NCI-H2227 treated with DMSO at 0.1 percent for 48 hours (cell line): ENCODE measurements at regions not wholly inside any gene's neighbourhood (a gene's known extent, or its start where the extent isn't known, plus 50 kb on each side); places are given as distances from the start of the nearest gene placed in this dataset.
"Not testable (repeated sequence)": the region's sequence is repeated elsewhere in the genome, so short reads cannot be mapped to it uniquely, and the experiment has no call there.

ENCODE experiments used
- DNase-seq: peaks from one replicate; lab custom pipeline; 2025; lab: John Stamatoyannopoulos, UW

DNA sequence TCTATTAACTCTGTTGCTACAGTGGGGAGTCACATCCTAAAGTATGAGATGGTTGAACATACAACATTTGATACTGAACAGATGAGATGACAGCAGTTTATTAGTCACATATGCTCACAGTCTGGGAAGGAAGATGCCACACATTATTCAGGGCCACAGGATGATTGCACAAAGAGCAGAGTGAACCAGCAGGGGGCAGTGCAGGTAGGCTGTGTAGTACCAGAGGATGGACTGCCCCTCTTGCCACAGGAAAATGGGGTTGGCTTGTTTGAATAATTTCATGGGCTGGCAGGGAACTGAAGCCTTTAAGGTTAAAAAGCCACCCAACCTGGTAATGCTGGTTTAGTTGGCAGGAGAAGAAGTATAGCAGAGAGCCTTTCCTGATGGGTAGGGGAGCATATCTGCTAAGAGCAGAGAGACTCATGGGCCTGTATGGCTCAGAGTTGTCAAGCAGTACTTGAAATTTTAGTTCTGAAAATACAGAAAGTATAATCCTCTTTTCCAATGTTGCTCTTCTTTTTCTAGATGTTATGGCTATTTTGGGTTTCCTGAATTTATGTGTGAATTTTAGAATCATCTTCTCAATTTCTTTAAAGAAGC is 180.4 kb upstream of the B3GAT1 start:
- DNase-seq, result no peak

DNA sequence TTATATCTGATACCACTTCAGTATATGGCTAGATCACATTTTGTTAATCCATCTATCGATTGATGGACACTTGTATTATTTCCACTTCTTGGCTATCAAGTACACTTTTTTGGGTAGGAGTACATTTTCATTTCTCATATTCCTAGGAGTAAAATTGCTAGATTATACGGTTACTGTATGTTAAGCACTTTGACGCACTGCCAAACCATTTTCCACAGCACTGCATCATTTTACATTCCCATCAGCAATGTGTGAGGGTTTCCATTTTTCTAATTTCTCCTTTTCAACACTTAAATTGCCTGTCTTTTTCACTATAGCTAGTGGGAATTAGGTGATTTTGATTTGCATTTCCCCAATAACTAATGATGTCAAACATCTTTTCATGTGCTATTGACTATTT is 179.3 kb upstream of the B3GAT1 start:
- DNase-seq, result no peak

DNA sequence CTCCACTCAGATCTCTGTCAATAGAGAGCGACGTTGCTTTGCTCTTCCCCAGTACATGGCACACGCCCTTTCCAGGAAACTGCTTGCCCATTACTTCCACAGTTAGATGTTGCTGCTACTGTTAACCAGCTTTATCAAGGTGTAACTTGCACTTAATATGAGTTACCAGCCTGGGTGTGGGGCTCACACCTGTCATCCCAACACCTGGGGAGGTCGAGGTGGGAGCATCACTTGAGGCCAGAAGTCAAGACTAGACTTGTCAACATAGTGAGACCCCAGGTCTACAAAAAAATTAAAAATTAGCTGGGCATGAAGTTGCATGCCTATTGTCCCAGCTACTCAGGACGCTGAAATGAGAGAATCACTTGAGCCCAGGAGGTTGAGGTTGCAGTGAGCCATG is 177.1 kb upstream of the B3GAT1 start:
- no peak for DNase-seq

DNA sequence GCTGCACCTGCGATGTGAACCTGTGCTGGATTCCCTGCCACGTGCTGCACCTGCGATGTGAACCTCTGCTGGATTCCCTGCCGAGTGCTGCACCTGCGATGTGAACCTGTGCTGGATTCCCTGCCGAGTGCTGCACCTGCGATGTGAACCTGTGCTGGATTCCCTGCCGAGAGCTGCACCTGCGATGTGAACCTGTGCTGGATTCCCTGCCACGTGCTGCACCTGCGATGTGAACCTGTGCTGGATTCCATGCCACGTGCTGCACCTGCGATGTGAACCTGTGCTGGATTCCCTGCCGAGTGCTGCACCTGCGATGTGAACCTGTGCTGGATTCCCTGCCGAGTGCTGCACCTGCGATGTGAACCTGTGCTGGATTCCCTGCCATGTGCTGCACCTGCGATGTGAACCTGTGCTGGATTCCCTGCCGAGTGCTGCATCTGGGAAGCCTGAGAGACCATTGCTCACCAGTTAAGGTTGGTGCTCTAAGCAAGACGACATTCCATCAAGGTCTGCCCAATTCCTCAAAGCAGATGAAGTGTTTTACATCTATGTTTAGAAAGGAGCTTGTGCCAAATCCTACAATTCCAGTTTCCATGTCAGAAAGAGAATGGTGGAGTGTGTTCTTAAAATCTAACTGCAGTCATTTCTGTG is 176.5 kb upstream of the B3GAT1 start:
- not testable (repeated sequence) for DNase-seq

DNA sequence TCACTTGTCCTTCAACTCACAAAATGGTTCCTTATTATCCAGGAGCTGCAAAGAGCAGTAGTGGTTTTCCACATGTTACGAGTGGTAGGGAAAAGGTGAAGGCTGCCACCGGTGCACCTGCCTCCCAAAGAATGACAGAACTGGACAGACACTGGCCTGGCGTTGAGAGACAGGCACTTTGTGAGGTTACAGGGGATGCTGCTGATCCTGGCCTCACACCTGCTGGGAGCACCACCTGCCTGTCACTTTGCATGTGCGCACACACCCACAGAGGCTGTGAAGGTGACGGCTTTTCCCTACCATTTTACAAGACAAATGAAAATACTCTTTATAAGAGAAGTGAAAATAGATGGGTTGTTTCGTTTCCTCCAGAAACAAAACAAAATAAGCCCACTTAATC is 175.3 kb upstream of the B3GAT1 start:
- no peak for DNase-seq

DNA sequence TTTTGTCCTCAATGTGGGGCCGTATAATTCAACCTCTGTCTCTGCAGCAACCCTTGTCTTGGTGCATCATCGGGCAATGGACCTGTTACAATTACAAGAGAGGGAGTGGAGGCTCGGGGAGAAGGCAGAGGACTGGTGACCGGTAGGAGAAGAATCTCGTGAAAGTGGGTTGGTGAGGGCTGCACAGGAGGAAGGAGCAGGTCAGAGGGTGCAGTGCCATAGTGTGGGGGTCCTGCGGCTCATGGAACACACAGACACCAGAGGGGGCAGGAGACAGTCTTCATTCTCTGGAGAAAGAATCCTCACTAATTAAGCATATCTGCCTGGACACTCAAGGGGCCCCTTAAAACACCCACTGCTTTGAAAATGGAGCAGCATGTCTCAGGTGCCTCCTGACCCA is 174.7 kb upstream of the B3GAT1 start:
- no peak for DNase-seq

DNA sequence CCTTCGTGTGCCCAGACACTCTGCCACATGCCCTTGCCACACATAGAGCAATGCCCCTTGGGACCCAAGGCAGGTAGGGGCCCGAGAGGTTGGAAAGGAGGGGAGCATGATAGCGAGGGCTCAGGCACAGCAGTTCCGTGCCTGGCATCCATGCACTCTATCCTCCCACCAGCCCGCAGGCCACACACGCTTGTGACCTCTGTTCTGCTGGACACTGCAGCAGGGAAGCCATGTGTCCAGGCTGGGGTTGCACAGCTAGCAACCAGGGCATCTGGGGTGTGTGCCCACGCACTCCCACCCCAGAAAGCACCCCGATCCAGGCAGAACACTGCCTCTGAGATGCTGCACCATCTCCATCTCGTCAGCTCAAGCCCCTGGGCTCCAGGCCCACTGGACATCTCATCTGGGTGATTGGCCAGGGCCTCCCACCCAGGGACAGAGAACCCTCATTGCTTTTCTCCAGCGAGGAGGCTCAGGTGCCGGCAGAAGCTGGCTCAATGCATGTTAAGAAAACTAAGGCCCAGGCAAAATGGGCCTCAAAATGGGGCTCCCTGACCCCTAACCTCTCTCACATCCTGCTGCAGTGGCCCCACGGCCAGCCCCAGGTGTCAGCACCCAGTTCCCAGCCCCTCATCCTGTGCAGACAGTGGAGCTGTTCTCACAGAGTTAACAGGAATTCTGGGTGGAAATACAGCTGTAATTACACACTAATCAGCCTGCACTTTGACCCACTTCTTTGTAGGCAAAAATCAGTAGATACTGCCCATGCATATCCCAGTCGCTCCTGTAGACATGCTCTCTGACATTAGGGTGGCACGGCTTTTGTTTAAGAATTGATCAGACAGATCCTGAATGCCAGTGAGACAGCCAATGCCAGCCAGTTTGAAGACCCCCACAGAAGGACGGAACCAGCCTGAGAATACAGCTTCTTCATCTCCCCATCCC is 173.9 kb upstream of the B3GAT1 start:
- no peak for DNase-seq

DNA sequence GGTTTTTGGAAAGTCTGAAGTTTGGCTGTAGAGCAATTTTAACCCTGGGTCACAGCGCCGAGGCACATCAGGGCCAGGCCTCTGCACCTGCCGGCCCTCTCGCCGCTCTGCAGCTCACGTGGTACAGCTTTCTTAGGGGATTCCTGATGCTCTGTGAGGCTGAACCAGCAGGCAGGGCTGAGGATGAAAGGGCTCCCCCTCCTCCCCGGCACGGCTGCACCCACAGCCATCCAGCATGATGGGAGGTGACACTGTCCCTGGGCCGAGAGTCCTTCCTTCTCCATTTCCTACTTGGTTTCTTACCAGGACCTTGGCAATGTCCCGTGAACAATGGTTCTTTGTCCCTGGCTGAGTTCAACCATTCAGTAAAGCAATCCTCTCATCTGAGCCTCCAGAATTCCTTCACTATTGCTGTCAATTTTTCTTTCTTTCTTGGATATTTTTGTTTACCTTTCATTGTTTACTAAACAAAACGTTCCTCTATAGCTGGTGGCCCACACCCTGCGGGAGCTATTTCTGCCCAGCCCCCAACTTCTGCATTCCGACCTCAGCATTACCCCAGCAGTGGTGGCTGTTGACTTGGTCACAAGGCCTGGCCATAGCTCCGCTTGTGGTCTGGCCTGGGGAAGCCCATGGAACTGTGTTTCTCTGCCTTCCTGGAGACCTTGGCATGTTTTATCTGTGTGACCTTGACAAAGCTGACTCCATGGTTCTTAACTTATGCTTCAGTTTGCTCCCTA is 172.8 kb upstream of the B3GAT1 start:
- DNase-seq, result no peak

DNA sequence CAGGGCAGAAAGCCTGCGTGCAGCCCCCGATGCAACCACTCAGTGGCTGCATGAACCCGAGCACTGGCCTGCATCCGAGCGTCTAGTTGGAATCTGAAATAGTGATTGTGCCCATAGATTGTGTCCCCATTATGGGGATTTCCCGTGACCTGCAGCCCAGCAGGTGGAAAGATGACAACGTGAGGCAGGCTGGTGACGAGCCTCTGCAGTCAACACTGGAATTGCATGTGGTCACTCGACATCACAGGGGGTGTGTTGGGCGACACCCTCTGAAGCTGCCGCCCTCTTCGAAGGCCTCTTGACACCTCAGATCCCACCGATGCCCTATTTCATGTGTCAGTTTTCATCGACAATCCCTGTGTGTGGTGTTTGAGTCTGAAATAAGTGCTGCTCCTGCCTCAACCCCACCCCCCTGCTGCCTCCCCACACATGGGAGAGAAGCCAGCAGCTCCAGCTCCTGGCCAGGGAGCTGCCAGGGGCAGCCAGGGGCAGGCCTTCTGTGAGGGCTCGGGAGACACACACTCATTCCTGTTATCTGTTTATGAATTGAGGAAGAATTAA is 172.0 kb upstream of the B3GAT1 start:
- no peak for DNase-seq

DNA sequence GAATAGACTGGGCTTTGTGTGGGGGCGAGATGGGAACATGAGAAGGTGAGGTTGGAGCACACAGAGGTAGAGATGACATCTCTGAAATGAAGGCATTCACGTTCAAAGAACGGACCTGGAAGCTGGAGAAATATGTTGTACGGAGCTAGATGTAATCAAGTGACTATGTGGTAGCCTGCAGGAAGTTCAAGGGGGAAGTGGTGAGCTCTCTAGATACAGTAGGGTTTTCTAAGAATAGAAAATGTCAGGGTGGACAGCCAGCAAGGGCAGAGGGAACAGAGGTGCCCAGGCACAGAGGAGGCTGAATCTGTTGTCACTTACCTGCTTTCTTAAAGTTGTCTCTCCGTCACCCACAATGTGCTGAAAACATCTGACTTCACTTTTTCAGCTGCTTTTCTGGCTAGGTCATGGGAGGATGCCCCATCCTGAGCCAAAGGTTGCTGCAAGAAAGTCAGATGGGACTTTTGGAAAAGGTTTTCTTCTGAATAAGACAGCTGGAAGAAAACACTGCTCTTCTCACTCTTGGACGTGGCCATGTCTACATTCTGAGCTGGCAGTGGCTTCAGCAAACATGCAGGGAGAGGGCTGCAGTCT is 171.5 kb upstream of the B3GAT1 start:
- DNase-seq, result no peak

DNA sequence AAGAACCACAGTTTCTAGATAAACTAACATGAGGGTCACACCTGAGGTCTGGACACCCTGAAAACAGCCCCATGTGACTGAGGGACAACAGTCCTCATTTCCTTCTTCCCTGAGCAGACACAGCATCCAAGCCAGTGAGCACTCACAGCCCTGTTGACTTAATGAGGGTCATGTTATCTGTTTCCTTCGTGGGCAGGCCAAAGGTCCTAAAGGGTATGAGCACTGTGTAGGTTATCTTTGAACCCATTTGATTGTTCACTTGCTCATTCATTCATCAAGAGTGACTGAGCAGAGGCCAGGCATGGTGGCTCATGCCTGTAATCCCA is 170.7 kb upstream of the B3GAT1 start:
- no peak for DNase-seq

DNA sequence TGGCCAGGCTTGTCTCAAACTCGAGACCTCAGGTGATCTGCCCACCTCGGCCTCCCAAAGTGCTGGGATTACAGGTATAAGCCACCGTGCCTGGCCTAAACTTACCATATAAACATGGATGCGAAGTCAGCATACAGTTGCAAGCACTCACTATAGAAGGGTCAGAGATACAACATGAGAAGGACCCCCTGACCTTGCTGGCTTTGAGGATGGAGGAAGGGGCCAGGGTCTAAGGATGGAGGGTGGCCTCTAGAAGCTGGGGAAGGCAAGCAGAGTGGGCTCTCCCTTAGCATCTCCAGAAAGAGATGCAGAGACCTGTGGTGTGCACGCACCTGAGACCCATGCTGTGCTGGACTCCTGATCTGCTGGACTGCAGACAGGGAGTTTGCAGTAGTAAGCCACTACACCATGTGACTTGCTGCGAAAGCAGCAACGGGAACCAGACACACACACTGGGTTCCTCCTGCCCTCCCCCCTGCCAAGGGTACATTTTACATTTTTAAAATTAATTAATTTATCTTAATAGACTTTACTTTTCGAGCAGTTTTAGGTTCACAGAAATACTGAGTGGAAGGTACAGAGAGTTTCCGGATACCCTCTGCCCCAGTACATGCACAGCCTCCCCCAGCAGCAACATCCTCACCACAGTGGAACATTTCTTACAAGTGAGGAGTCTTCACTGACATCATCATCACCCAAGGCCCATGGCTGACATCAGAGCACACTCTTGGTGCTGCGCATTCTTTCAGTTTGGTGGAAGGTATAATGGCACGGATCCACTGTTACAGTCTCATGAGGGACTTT is 170.1 kb upstream of the B3GAT1 start:
- no peak for DNase-seq

DNA sequence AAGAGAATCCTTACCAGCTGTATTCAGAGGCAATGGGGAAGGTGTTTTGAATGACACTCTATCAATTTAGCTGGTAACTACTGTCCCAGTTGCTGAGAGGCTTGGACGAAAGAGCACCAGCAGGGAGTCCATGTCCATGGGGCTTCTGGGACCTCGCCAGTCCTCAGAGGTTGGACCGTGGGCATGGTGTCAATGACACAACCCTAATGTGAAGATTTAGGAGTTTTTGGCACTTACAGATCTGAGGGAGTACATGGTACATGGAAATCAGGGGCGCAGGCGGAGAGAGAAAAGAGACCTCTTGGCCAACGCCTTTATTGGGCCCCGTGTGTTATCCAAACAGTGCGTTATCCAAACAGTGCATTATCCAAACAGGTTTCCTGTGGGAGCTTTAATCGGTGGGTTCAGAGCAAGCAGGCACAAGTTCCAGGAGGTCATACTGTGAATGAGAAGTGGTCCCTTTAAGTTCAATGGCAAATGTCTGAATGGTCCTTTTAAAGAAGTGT is 169.1 kb upstream of the B3GAT1 start:
- DNase-seq, result no peak

DNA sequence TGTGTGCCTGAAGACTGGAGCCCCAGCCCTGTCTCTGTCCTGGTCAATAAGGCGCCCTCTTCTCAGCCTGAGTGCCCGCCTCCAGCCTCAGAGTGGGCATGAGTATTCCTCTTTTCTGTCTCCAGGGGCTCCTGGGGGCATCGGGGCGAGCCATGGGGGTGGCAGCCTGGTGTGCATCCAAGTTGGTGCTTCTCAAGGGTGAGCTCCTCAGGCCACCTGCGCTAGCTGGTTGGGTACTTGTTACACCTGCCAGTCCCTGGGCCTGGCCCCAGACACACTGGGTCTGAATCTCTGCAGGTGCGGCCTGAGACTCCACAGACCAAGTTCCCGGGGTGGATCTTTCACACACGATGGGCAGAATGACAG is 168.6 kb upstream of the B3GAT1 start:
- no peak for DNase-seq

DNA sequence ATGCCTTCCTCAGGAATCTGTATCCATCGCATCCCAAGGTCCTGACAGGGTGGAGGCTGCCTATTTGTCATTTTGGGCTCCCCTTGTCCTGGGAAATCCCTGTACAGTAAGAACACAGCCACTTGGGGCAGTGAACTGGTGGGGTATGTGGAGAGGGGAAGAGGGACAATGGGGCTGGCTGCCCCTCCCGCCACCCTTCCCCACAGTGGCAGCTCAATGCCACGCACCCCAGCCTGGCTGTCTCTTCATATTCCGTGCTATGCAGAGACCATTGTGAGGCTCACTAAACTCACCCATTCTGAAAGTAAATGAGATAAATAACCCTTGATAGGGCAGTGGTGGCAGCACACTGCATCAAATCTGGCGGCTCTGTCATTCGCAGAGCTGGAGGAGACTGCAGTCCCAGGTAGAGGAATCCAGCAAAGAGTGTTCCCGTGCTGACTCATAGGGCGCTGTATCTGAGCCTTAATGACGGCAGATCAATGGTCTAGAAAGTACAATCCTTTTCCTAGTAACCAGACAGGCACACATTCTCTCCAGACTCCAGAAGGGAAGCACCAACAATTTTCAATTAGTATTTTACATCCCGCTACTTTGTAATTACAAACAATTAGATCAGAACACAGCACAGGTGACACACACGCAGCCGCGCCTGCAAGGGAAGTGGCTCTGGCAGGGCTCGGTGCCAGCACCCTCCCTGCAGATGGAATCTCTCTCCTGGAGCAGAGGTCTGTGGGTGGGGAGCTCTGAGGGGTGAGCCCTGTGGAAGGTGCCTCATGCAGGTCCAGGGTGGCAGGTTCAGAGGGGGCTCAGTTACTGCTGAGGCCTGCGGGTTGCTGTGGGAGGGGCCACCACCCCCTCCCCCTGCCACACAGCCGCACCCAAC is 167.9 kb upstream of the B3GAT1 start:
- no peak for DNase-seq

DNA sequence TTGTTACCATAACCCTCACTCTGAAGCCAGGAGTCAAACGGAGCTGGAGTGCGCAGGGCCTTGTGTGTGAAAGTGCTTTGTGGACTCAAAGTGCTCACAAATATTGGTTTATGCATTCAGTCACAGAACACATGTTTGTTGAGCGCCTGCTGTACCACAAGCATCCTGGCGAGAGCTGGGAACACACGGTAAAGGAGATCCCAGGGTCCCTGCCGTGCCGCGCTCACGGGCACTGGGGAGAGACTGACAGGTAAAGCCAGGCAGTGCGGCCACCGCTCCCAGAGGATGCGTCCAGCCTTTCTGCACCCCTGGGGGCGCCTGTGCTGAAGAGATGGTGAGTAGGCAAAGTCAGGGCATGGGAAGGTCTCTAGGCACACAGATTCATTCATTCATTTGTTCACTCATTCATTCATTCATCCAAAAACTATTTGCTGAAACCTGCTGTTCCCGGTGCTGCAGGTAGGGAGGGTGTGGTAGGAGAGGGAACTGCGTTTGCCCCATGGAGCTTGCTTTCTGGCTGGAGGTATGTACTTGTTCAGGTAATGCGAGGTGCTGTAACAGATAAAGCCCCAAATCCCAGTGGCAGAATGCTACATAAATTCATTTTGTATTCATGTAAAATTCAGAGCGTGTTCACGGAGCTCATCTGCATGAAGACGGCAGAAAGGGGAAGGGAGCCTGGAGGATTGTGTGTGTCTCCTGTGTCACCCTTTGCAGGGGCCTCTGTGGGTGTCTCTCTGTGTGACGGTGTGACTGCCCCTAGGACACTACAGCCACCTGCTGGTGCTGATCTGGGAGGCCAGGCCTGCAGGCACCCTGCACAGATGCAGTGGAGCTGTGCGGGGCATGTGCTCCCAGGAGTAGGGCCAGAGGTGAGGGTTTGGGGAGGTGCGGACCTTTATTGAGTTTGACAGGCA is 167.0 kb upstream of the B3GAT1 start:
- DNase-seq, result no peak

DNA sequence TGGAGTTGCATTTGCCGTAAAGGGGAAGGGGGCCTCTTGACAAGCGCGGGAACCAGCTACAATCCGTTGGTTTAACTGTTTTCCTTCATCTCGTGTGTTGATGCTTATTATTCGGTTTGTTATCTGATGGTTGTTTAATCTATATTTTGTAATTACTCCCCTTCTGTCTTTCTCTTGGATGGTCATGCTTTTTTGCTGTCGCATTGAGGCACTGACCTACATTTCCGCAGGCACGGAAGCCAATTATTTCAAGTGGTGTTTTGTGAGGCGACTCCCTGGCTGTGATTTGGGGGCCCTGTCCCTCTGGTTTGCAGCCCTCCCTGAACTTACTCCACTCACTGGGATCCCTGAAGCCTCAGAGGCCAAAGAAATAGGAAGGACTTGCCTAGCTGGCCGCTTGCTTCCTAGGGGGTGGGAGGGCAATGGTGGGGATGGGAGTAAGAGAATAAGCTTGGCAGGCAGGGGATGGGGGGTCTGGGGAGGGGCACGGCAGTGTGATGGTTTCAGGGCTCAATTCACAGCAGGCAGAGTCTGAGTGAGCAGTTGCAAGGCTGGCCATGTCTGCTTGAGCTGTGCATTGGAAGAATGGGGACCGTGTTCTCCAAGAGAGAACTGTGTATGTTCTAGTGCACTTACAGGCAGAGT is 165.8 kb upstream of the B3GAT1 start:
- no peak for DNase-seq

DNA sequence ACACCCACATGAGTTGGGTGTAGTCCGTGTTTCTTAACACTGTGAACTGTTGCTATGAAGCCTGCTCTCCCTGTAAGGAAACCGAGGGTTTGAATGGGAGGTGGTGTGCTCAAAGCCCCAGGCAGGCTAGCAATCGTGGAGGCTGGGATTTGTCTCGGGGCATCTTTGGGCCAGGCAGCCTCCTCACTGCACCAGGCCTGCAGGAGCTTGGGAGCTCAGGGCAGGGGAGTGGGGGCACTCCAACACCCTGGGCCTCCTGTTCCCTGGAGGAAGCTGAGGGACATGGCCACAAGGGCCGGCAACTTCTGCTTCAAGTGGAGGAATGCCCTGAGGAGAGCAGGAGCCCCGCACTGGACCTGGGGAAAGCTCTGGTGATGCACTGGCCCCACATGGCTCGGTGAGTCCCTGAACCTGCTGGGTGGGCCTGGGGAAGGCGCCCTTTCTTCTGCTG is 164.7 kb upstream of the B3GAT1 start:
- no peak for DNase-seq
